ENCODE measurements at regions not wholly inside any gene's neighbourhood (a gene's known extent, or its start where the extent isn't known, plus 50 kb on each side); places are given as distances from the start of the nearest gene placed in this dataset.

- Histone ChIP-seq H3K9ac (ENCODE audit: low read depth in 1 of 2, low read length in 2 of 2) (no peak overlapping the region), H3K4me1 (ENCODE audit: control insufficient read depth in 4 of 4, insufficient read depth in 4 of 4, low read length in 3 of 4) (no peaks in the 10 kb centered on the region), H3K36me3 (ENCODE audit: control insufficient read depth in 4 of 4, insufficient read depth in 3 of 4, low read depth in 1 of 4, low read length in 3 of 4) (no peaks in the 10 kb centered on the region), H3K27ac (ENCODE audit: low read depth in 1 of 2, low read length in 2 of 2) (no peak overlapping the region), H3K9me3 (ENCODE audit: control insufficient read depth in 4 of 4, low read length in 3 of 4) (no peaks in the 10 kb centered on the region), H3K27me3 (ENCODE audit: control insufficient read depth in 4 of 4, insufficient read depth in 4 of 4, low read length in 3 of 4) (no peaks in the 10 kb centered on the region), H3K4me3 (ENCODE audit: low read depth in 1 of 3, low read length in 3 of 3) (no peak overlapping the region)
- 89% methylated on average over 1 of the region's 1 CpG for WGBS
- DNase-seq (ENCODE audit: low spot score), result no peak
- TF ChIP-seq HNF4G (IDR thresholded peaks at IDR 0.05) (no peak), SP1 (IDR thresholded peaks at IDR 0.05) (no peak), ATF3 (IDR thresholded peaks at IDR 0.05) (no peak), RXRA (IDR thresholded peaks at IDR 0.05) (no peak)
These were observed 1258.5 kb upstream of the ADGRL2 start for GRCh38 chr1:80542231-80542630.

GRCh38 chr1:80540596-80540995, 1260.1 kb upstream of the ADGRL2 start:
- no peaks in the 10 kb centered on the region for H3K9me3 ChIP-seq (ENCODE audit: control insufficient read depth in 4 of 4, low read length in 3 of 4)

More at GRCh38 chr1:80540596-80540995, 1260.1 kb upstream of the ADGRL2 start:
- 81% methylated on average over 1 of the region's 1 CpG for whole genome bisulfite sequencing
- Histone ChIP-seq H3K4me1 (ENCODE audit: control insufficient read depth in 4 of 4, insufficient read depth in 4 of 4, low read length in 3 of 4) (no peaks in the 10 kb centered on the region), H3K4me3 (ENCODE audit: low read depth in 1 of 3, low read length in 3 of 3) (no peak overlapping the region), H3K9ac (ENCODE audit: low read depth in 1 of 2, low read length in 2 of 2) (no peak overlapping the region), H3K36me3 (ENCODE audit: control insufficient read depth in 4 of 4, insufficient read depth in 3 of 4, low read depth in 1 of 4, low read length in 3 of 4) (no peaks in the 10 kb centered on the region), H3K27me3 (ENCODE audit: control insufficient read depth in 4 of 4, insufficient read depth in 4 of 4, low read length in 3 of 4) (no peaks in the 10 kb centered on the region), H3K27ac (ENCODE audit: low read depth in 1 of 2, low read length in 2 of 2) (no peak overlapping the region)
- no peak for TF ChIP-seq GABPA (IDR thresholded peaks at IDR 0.05 in 1 of 2, conservative IDR thresholded peaks at IDR 0.05 in 1 of 2)
- no peak for TF ChIP-seq JUND (IDR thresholded peaks at IDR 0.05)
- TF ChIP-seq CTCF (IDR thresholded peaks at IDR 0.05; ENCODE audit: low read depth, low read length, missing input control), result no peak
- TF ChIP-seq FOXA2 (IDR thresholded peaks at IDR 0.05), result no peak
- no peak for TF ChIP-seq ATF3 (IDR thresholded peaks at IDR 0.05)
- TF ChIP-seq FOXA1 (IDR thresholded peaks at IDR 0.05), result no peak
- no peak for TF ChIP-seq NR2F2 (IDR thresholded peaks at IDR 0.05)
- no peak for TF ChIP-seq TAF1 (conservative IDR thresholded peaks at IDR 0.05)
- TF ChIP-seq HNF4G (IDR thresholded peaks at IDR 0.05), result no peak
- TF ChIP-seq SP1 (IDR thresholded peaks at IDR 0.05), result no peak
- TF ChIP-seq REST (IDR thresholded peaks at IDR 0.05), result no peak
- TF ChIP-seq RXRA (IDR thresholded peaks at IDR 0.05), result no peak
- no peak for TF ChIP-seq RAD21 (IDR thresholded peaks at IDR 0.05)
- no peak for TF ChIP-seq ZBTB33 (IDR thresholded peaks at IDR 0.05)
- TF ChIP-seq YY1 (IDR thresholded peaks at IDR 0.05), result no peak
- TF ChIP-seq HNF4A (conservative IDR thresholded peaks at IDR 0.05), result no peak
- TF ChIP-seq EGR1 (IDR thresholded peaks at IDR 0.05; ENCODE audit: low read depth in 2 of 2), result no peak
- no peak for TF ChIP-seq MAX (IDR thresholded peaks at IDR 0.05)
- DNase-seq (ENCODE audit: low spot score), result no peak

Data from liver (tissue), 8 donors.